Activated effector memory CD4-positive, alpha-beta T cell treated with anti-CD3 and anti-CD28 coated beads, Interleukin-2, amount 50 U/mL, for 16 hours (primary cell): ENCODE measurements at regions not wholly inside any gene's neighbourhood (a gene's known extent, or its start where the extent isn't known, plus 50 kb on each side); places are given as distances from the start of the nearest gene placed in this dataset.

Experiments used
- DNase-seq: peaks from one replicate; pipeline ENCODE4 v3.0.0-alpha.2; 2020

DNA sequence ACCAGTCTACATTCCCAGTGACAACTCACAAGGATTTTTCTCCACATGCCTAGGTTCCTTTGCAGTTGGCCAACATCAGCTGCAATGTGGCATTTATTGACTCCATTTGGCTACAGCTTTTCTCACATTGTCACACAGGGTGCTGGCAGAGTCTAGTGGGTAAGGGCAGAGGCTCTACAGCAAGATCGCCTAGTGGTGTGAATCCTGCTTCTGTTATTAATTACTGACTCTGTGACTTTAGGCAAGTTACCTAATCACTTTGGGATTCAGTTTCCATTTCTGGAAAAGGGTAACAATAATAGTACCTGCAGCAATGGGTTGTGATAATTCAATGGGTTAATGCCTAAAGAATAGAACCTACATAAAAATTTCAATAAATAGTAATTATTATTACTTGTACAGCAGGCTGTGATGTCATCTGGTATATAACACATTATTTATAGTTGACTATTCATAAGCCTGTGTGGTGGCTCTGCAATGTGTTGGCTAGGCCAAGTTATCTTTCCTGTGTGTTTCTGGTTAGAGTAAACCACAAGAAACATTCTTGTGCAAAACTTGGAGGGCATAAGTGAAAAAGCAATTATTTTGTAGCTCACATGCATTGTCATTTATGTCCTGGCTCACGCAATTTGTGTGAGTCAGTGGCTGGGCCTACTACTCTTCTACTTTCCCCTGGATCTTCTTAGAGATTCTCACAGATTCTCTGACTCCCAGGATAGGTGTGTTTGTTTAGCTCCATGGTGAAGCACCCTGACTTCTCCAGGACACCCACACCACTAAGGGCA is 59.5 kb downstream of the PTGS2 start:
- DNase-seq: no peak

DNA sequence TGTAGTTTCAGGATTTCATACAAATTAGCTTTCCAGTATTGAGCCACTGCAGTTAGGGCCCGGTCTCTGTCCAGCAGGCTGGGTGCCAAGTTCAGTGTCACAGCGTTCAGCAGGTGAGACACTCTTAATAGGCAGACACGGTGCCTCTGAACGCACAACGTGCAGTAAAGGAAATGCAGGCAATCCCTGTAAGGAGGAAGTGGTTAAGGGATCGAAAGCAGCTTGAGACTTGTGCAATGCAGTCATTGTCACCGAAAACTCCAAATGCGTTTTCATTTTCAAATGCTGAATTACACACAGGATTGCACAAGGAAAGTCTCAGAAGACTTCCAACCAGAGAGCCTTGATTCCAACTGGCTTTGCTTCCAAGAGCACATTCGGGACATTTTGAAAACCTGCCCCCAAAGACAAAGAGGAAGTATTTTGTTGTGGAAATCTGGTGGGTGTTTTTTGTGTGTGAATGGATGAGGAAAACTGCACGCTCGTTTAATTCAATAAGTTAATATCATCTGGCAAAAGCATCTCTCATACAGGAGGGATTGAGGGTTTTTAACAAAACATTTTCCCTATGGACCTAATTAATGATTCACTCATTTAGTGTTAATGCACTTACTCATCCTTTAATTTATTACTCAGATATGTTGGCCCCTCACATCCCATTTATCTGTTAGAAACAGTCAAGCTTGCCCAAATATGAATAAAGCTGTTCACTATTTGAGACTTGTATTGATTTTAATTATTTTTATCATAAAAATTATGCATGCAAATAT is 61.6 kb downstream of the PTGS2 start:
- DNase-seq: peak; percentile 68

DNA sequence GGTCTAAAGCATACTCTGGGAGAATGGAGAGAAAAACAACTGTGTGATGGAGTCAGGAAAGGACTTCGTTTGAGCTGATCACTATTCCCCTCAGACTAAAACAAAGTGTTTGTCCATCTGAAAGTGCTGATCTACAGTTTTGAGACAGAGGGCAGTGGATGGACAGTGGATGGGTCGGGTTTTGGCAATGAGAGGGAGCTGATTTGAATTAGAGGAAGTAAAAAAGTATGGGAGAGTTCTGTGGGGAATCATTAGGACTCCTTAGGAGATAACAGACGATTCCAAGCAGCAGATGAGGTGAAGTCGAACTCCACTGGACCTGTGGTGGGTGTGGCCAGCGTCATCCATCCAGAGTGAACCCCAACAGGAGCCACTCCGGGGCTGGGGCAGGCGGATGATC is 62.3 kb downstream of the PTGS2 start:
- no peak for DNase-seq

DNA sequence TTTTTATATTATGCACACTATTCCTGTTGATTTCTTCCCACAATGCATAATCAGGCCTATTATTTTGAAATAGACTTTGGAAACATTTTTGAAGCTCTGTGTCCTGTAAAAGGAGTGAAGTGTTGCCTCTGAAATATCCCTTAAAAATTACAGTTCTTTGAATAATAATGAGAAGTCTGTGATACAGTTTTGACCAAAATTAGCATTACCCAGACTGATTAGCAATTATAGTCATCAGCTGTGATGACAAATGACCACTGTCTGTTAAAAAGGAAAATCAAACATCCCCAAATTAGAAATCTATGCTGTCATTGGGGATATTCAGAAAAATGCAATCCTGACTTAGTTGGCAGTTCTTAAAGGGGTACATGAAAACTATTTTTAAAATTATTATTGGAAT is 63.7 kb downstream of the PTGS2 start:
- no peak for DNase-seq

DNA sequence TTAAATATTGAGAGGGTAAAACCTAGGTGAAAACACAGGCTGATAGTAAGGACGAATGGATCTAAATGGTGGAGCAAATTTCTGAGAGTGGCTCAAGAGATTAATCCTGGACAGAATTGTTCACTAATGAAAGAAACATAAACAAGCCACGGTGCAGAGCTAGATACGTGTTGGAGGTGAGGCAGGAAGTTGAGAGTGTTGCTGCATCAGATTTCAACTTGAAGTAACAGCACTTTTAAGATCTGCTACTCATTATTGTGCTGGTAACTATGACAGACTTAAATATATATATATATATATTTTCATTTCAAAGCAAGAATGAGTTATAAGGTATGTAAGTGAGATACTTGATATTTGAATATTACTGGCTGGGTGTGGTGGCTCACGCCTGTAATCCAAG is 64.9 kb downstream of the PTGS2 start:
- no peak for DNase-seq

DNA sequence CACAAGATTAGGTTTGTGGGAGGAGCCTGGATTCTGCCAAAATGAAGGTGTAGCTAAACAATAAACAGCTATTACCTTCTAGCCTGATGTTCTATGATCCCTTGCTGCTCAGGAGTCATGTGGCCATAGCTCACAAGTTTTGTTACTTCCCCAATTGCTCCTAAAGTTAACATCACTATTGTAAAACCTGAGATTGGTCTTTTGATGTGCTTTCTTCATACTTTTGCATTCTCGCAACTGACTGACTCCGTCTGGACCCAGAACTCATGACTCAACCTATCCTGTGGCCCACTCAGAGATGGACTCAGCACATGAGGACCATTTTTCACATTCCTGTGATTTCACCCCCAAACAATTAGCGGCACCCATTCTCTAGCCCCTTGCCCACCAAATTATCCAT is 69.1 kb downstream of the PTGS2 start:
- no peak for DNase-seq

DNA sequence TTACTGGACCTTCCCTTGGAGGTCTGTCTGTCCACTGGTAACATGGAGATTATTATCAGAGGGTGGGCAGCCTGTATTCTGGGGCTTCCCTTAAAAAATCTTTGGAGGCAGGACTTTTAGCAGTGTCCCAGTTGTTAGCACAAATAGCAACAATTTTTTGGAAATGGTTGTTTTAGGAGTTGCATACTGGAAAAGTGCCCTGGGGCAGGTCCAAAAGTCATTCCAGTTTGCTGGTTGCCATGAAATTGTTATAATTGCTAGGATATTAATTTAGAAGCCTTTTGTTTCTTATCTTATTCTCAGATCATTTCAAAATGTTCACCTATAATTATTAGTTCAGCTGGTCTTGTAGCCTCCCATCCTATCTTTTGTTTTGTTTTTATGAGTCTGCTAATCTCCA is 71.0 kb downstream of the PTGS2 start:
- DNase-seq: no peak

DNA sequence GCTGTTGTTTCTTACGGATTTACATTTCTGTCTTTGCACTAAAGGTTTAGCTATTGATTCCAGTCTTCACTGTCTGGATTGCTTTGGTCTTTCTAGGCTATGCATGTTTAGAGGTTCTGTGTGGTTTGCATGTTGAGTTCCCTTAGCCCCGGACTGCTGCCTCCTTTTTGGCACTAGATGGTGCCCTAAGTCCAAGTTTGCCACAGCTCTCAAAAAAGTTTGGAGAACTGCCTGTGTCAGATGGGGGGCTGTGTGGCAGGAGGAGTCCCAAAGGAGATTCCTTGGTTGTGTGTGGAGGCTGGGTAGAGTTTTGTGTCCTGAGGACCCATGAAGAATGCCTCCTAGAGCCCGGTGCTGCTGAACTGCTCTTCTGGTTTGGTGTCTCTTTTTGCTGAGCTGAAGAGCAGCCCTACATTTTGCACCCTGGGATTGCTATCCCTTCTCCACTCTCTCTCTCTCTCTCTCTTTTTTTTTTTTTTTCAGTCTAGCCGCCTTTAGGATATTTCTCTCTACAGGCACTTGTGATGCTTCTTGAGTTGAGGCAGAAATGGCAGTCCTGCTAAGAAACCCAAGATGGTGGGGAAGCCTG is 74.4 kb downstream of the PTGS2 start:
- DNase-seq: no peak

DNA sequence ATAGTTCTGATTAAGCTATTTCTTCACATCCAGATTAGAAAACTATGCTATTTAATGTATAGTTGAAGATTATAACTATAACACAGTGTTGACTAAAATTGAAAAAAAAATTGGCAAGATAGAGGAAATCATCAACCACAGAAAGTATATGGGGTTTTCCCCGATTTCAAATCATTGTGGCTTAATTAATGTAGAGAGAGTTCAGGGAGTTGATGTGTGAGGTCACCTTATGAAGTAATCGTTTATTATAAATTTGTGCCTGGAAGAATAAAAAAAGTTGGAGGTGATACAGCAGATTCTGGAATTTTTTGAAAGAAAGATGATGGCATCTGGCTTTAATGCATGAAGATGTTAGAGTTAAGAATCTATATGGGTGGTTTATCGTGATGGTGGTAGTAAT is 84.3 kb downstream of the PTGS2 start:
- DNase-seq: no peak

DNA sequence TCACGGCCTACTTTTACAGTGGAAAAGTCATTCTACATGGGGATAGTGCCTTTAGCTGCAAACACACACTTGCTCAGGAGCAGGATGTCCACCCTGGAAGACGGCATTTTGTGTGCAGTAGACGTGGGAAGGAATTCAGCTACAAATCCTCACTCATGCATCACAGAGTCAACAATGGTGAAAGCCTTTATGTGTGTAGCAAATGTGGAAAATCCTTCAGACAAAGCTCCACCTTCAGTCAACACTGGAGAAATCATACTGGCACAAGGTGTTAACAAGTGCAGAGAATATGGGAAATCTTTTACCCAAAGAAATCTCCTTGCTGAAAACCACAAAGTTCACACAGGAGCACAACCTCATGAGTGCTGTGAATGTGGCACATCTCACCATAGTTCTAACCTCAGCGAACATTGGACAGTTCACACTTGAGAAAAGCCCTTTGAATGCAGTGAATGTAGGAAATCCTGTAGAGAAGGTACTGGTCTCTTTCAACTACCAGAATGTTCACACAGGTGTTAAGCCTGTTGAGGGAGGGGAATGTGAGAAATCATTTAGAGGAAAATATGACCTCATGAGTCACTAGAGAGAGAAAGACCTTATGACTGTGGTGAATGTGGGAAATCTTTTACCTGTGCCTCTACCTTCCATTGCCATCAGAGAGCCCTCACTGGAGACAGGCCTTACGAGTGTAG is 101.8 kb downstream of the PTGS2 start:
- DNase-seq: no peak

DNA sequence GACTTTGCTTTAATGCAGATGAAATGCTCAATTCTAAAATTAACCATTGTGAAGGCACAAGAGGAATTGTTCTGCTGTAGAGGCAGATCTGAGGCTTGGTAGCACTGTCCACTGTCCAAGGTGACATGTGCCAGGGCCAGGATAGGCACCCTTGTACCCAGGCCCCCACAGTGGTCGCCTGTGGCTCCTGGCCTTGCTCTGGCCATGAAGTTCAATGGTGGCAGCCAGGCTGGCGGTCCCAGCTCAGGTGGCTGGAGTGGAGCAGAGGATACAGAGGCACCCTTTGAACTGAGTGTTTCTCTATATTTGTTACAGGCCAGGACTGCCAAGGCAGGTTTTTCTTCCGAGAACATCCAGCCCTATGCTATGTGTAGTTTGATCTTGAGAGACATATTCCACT is 102.6 kb downstream of the PTGS2 start:
- DNase-seq: no peak

DNA sequence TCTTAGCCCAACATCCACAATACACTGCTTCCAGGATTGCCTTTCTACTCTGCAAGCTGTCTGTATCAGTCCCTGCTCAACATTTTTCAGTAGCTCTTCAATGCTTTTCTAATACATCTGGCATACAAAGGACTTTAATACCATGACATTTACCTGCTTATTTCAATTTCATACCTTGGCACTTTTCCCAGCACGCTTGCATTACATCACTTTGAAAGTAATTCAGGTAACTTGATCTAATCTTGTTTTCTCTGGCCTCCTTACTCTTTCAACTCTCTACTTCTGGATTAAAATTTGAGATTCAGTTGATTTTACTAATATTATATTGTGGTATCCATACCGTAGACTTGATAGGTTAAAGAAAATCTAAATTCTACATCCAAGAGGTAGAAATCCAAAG is 103.0 kb downstream of the PTGS2 start:
- DNase-seq: no peak

DNA sequence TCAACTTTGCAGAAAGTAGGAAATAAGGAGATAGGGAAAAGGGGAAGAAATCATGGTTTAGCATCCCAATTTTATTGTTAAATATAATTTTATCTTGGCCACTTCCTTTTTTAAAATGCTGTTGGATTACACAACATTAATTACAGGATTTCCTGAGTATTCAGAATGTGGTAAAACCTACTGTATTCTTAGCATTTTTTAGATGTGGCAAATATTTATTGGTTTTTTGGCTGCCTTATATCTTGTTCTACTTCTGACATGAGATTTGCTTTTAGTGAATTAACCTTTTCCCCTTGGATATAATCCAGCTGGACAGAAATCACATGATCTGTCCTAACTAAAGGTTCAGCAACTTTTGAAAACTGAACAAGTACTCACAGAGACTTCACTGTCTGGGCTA is 104.9 kb downstream of the PTGS2 start:
- no peak for DNase-seq

DNA sequence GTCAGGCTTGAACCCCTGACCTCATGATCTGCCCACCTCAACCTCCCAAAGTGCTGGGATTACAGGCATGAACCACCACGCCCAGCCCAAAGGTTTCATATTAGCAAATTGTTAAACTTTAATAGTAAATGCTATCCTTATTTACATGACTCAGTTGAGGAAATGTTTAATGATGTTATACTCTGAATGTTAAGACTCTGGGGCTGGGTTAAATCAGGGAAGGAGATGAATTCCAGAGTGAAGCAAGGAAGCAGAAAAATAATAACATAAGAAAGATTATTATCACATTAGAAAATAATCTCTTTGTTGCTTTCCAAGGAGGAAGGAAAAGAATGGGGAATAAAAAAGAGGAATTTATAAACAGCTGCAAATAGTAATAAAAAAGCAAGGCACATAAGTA is 105.3 kb downstream of the PTGS2 start:
- DNase-seq: no peak

DNA sequence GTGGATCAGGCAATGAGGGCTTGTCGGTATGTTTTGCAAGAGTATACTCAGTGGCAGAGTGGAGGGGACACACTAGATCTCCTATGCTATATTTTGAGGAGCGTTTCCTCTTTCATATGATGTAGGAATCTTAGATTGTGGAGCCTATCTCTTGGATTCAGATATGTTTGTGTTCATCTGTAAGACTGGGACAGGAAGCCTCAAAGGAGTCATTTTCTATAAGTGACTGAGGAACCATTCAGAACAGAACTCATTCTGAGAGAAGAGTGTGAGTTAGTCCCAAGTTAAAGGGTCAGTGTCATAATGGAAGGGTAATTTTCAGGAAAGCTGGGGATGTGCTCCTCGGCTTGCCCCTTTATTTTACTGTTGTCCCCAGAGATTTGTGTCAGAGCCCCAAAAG is 107.7 kb downstream of the PTGS2 start:
- DNase-seq: no peak

DNA sequence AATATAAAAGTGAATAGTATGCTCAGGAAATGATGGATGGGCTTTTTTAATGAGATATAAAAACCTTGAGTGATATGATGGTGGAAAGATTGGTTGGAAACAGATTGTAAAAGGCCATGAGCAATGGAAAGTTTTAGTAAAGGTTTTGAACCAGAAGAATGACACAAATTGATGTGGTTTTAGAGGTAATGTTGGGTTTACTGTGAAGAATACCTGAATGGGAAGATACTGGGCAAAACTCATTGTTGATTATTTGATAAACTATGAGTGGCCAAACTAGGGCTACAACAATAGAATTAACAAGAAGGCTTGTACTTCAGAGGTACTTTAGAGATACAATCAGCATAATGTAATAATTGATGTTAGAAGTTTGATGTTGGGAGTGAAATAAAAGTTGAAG is 108.5 kb downstream of the PTGS2 start:
- DNase-seq: no peak

DNA sequence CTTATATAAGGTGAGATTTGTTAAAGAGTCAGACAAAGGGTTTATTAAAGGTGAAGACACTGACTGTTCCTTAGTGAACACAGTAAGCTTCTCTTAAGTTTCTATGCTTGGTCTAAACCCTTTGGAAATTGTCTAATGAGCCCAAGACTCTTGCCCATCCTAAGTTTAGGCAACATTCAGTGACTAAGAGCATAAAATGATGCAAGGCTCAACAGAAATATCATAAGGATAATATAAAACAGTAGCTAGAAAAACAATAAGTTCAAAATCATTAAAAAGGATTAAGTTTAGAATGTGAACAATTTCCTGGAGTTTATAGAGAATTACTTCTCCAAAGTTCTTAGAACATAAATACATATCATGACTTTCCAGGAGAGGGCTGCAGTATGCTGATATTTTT is 108.9 kb upstream of the PDC start:
- no peak for DNase-seq

DNA sequence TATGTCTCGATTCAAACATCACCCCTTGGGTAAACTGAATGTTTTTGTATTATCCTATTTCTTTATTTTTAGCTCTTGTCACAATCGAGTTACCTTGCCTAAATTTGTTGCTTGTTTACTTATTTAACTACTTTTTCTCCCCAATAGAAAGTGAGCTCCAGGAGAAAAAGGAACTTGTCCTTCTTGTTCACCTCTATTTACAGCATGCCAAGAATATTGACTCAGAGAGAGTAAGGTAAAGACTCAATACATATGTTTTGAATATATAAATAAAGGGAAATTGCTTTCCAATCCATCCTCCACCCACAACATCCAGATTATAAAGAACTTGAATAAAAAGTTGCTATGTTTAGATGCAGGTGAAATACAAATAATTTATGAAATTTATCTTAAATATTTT is 107.3 kb upstream of the PDC start:
- DNase-seq: no peak

DNA sequence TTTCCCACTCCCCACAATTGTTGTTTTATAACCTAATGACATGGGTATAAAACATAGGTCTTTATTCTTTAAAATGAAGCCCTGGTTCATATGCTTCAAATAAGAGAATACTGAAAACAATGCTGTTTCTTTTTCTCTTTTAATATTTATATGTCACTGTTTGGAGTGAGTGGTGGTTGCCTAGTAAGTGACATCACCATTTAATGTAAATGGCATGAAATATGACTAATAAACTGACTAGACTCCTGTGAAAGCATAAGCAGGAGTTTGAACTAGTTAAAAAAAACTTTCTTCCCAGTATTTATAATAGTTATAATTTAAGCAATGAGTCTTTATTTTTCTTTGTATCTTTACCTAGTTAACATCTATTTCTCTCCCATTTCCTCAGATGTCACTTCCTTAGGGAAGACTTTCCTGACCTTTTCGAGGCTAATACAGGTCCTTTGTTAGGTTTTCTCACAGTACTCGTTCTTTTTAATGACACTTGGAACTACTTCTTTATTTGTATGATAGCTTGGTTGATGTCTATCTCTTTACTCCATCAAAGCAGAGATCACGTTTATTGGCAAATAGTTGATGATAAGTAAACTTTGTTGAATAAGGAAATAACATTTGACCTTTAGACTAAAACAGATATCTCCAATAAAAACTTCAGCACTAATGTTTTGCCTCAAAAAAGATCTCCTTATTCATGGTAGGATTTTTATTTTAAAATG is 105.4 kb upstream of the PDC start:
- no peak for DNase-seq

DNA sequence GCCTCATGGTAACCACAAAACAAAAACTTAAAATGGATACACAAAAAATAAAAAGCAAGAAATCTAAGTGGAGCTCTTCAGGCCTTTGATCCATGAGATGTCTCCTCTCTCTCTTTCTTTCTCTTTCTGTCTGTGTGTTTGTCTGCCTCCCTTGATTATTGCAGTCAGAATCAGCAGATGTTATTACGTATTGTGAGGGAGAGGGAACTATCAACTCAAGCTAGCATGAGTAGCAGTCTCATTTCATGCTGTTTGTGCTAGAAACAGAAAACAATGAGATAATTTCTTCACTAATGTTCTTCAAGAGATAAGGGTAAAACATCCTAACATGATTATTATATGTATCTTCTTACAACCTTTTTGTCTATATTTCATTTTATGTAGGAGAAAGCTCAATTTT is 103.7 kb upstream of the PDC start:
- DNase-seq: no peak

DNA sequence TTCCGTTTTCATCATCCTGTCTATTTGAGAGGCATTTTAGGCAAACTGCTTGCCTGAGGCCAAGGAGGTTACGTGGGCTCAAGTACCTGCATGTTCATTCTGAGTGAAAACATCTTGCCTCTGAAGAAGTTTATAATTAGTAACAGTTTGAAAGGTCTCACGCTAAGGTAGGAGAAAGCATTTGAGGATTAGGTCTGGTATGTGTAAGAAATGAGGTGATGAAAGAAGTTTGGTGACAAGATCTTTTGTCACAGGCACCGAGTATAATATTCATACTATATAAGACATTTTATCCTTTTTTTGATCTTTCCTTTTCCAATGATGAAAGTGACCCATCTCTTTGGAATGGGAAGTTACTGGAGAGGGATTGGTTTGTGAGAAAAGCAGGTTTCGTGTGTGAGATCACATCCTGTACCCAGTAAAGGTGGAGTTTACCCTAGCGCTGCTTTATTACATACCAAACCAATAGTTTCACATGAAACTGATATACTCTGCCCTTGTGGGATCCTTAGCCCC is 98.7 kb upstream of the PDC start:
- no peak for DNase-seq

DNA sequence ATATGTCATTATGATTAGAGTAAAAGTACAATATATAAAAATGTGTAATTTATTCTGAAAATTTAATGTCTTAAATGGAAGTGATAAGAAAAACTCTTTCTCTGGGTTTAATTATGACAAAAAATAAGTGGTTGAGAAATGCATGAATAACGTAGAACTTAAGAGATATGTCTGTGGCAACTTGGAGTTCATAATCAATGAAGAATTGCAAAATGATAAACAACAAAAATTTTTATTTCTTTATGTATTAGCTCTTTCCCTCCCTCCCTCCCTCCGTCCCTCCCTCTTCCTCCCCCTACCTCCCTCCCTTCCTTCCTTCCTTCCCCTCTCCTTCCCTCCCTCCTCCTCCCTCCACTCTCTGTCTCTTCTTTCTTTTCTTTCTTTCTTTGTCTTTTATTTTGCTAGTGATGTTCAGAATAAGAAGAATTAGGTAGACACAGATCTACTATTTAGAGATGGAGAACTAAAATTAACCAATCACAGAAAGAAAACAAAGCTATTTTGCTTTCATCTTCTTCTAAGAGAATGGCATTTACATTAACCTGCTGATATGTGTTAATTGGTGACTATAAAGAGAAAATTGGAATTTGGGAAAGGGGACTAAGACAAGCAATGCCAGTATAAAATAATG is 96.3 kb upstream of the PDC start:
- DNase-seq: no peak
